IMR-90 (cell line): ENCODE measurements at regions not wholly inside any gene's neighbourhood (a gene's known extent, or its start where the extent isn't known, plus 50 kb on each side); places are given as distances from the start of the nearest gene placed in this dataset.

ENCODE experiments used
- ATAC-seq: fragments of 200-7000 bp; cut with Tn5 transposase; 2 replicates; pipeline ENCODE4 v1.9.1; 2020; ENCODE audit warnings: low read depth, mild to moderate bottlenecking, moderate library complexity
- BruUV-seq: library from RNA; stranded (reverse); fragments of 400-500 nt; replicated peaks from 2 replicates; lab custom pipeline; 2021; lab: Mats Ljungman, UMichigan
- CTCF ChIA-PET: fragments of 300-600 bp; formaldehyde crosslinking; extraction: SDS; loops from one replicate; lab custom pipeline; 2021; ENCODE audit warnings: antibody characterized with exemption; lab: Yijun Ruan, JAX
- POLR2A ChIA-PET: fragments of 300-600 bp; sonication (Branson Sonifier 250); formaldehyde crosslinking; loops from one replicate; lab custom pipeline; 2022; ENCODE audit warnings: antibody characterized with exemption; ENCODE audit not compliant: unreplicated experiment; lab: Charles Lee
- DNase-seq: peaks from one replicate; pipeline ENCODE4 v3.0.0; 2013
- H2AFZ ChIP-seq: replicated peaks from 2 replicates; pipeline ENCODE3; 2013; ENCODE audit warnings: low read length, mild to moderate bottlenecking; ENCODE audit not compliant: poor library complexity
- H2AK5ac ChIP-seq: 2 replicates; pipeline ENCODE4 v1.6.1; 2013; ENCODE audit warnings: low read depth, low read length, inconsistent platforms
- H2AK9ac ChIP-seq: replicated peaks from 2 replicates; pipeline ENCODE3; 2013; ENCODE audit warnings: mild to moderate bottlenecking, low read depth, low read length, moderate library complexity; ENCODE audit not compliant: poor library complexity
- H2BK120ac ChIP-seq: 2 replicates; pipeline ENCODE4 v1.6.1; 2013; ENCODE audit warnings: low read depth, low read length, inconsistent platforms
- H2BK15ac ChIP-seq: 3 replicates; pipeline ENCODE4 v1.6.1; 2013; ENCODE audit warnings: low read depth, low read length, inconsistent platforms
- H2BK20ac ChIP-seq: 2 replicates; pipeline ENCODE4 v1.6.1; 2013; ENCODE audit warnings: low read depth, mild to moderate bottlenecking, inconsistent platforms, low read length, moderate library complexity
- H2BK5ac ChIP-seq: 2 replicates; pipeline ENCODE4 v1.6.1; 2013; ENCODE audit warnings: mild to moderate bottlenecking, low read depth, low read length, inconsistent platforms; ENCODE audit not compliant: poor library complexity, severe bottlenecking
- H3K14ac ChIP-seq: replicated peaks from 2 replicates; pipeline ENCODE4 v1.6.1; 2013; ENCODE audit warnings: low read depth, low read length, inconsistent platforms
- H3K18ac ChIP-seq: 2 replicates; pipeline ENCODE4 v1.6.1; 2013; ENCODE audit warnings: low read depth, low read length, control low read depth
- H3K23ac ChIP-seq: 2 replicates; pipeline ENCODE4 v1.6.1; 2013; ENCODE audit warnings: low read depth, low read length, inconsistent platforms
- H3K27ac ChIP-seq: 2 replicates; pipeline ENCODE4 v1.5.1; 2013; ENCODE audit warnings: mild to moderate bottlenecking, control low read depth, low read length; ENCODE audit not compliant: insufficient read depth
- H3K27me3 ChIP-seq: 2 replicates; pipeline ENCODE4 v1.6.1; 2013; ENCODE audit warnings: low read length; ENCODE audit not compliant: control insufficient read depth, insufficient read depth
- H3K36me3 ChIP-seq: 2 replicates; pipeline ENCODE4 v1.6.1; 2013; ENCODE audit warnings: low read length, mixed read lengths; ENCODE audit not compliant: control insufficient read depth, insufficient read depth
- H3K4ac ChIP-seq: 2 replicates; pipeline ENCODE4 v1.6.1; 2013; ENCODE audit warnings: low read depth, low read length, inconsistent platforms
- H3K4me1 ChIP-seq: 2 replicates; pipeline ENCODE4 v1.6.1; 2013; ENCODE audit warnings: low read length, mixed read lengths; ENCODE audit not compliant: control insufficient read depth, insufficient read depth
- H3K4me2 ChIP-seq: 2 replicates; pipeline ENCODE4 v1.6.1; 2013; ENCODE audit warnings: low read depth, mild to moderate bottlenecking, control low read depth, low read length, moderate library complexity
- H3K4me3 ChIP-seq: 2 replicates; pipeline ENCODE4 v1.5.1; 2013; ENCODE audit warnings: low read depth, mild to moderate bottlenecking, control low read depth, low read length, moderate library complexity; ENCODE audit not compliant: insufficient read depth
- H3K56ac ChIP-seq: 2 replicates; pipeline ENCODE4 v1.6.1; 2013; ENCODE audit warnings: low read length, inconsistent platforms; ENCODE audit not compliant: insufficient read depth; ENCODE audit errors: extremely low read depth
- H3K79me1 ChIP-seq, 2 experiments: 2 replicates each; pipeline ENCODE4 v1.6.1; 2013; ENCODE audit warnings: low read length in 2 of 2, inconsistent platforms in 1 of 2, low read depth in 1 of 2
- H3K9ac ChIP-seq: 2 replicates; pipeline ENCODE4 v1.6.1; 2013; ENCODE audit warnings: low read depth, low read length, control low read depth
- H3K9me1 ChIP-seq: 2 replicates; pipeline ENCODE4 v1.6.1; 2013; ENCODE audit warnings: low read length, inconsistent platforms; ENCODE audit not compliant: insufficient read depth
- H3K9me3 ChIP-seq: 2 replicates; pipeline ENCODE4 v1.6.1; 2013; ENCODE audit warnings: low read length; ENCODE audit not compliant: control insufficient read depth, insufficient read depth
- H4K20me1 ChIP-seq: 2 replicates; pipeline ENCODE4 v1.6.1; 2013; ENCODE audit warnings: low read length, inconsistent platforms; ENCODE audit not compliant: insufficient read depth
- H4K5ac ChIP-seq: 2 replicates; pipeline ENCODE4 v1.6.1; 2013; ENCODE audit warnings: mild to moderate bottlenecking, low read depth, low read length, control low read depth
- H4K8ac ChIP-seq, 2 experiments: 2 replicates each; pipeline ENCODE4 v1.6.1; 2013; ENCODE audit warnings: low read depth in 2 of 2, low read length in 2 of 2, control low read depth in 1 of 2, inconsistent platforms in 1 of 2
- H4K91ac ChIP-seq: 2 replicates; pipeline ENCODE4 v1.6.1; 2013; ENCODE audit warnings: low read depth, low read length, inconsistent platforms; ENCODE audit not compliant: insufficient read depth
- CEBPB ChIP-seq: IDR thresholded peaks from 2 replicates; pipeline ENCODE4 v1.6.1; 2012; ENCODE audit warnings: low read depth, low read length, improper control_type of control experiment
- CTCF ChIP-seq: conservative IDR thresholded peaks from 2 replicates; pipeline ENCODE4 v1.5.1; 2012; ENCODE audit warnings: mild to moderate bottlenecking, low read depth, low read length, improper control_type of control experiment
- MAZ ChIP-seq: IDR thresholded peaks from 2 replicates; pipeline ENCODE4 v1.6.1; 2012; ENCODE audit warnings: low read depth, mild to moderate bottlenecking, low read length, improper control_type of control experiment, moderate library complexity, borderline replicate concordance
- NFE2L2 ChIP-seq: fragments of 150-350 bp; IDR thresholded peaks from 2 replicates; pipeline ENCODE4 v1.6.1; 2016; ENCODE audit warnings: low read depth, mild to moderate bottlenecking, low read length
- RCOR1 ChIP-seq: IDR thresholded peaks from 2 replicates; pipeline ENCODE4 v1.6.1; 2012; ENCODE audit warnings: mild to moderate bottlenecking, low read length, improper control_type of control experiment; ENCODE audit not compliant: insufficient replicate concordance
- RFX5 ChIP-seq: IDR thresholded peaks from 2 replicates; pipeline ENCODE4 v1.8.0; 2012; ENCODE audit warnings: low read depth, mild to moderate bottlenecking, low read length, moderate library complexity
- WGBS, 2 experiments: methylation state at CpG; one replicate each; pipeline versions ENCODE4 v1.1.5 to v1.1.7; 2013; ENCODE audit warnings: missing lambda C conversion rate in 2 of 2; ENCODE audit not compliant: insufficient read length in 1 of 2; ENCODE audit errors: extremely low coverage in 2 of 2; 5-methylcytosine and 5-hydroxymethylcytosine counted together
- dilution Hi-C: fragments of 300-500 bp; cut with HindIII; formaldehyde crosslinking; loops from one replicate; pipeline ENCODE4 v1.14.3; 2018; ENCODE audit warnings: low sequenced_read_pairs; ENCODE audit not compliant: unreplicated experiment
- in situ Hi-C: fragments of 300-500 bp; cut with MboI; formaldehyde crosslinking; loops from 3 replicates; pipeline ENCODE4 v1.14.3; 2019; ENCODE audit warnings: low sequenced_read_pairs, inconsistent platforms, mixed read lengths
- intact Hi-C: fragments of 100-400 bp; cut with micrococcal nuclease; formaldehyde crosslinking; loops from 2 replicates; pipeline ENCODE4 v1.10.0; 2022
- TF ChIP-seq, protein P1 (sequence below): fragments of 150-350 bp; IDR thresholded peaks from 2 replicates; pipeline ENCODE4 v1.6.1; 2017; ENCODE audit warnings: mild to moderate bottlenecking, antibody characterized with exemption, low read length, low read depth

DNA sequence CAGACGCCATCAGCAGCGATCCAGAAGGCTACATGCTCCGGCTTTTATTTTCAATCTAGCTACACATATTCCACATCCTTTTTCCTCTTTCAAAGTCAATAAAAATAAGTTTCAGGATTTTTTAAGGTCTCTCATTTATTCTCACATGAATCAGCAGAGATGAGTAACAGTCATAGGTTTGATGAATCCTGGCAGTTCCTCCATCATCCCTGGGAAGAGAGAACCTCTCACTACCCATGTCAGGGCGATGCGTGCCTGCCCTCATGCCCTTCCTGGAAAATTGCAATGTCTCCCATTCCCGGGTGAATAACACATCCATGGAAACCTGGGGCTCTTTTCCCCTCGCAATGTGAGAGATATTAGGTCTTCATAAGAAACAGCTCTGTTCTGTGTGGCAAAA is 301.1 kb upstream of the SMIM21 start:
- DNase-seq, result no peak
- H4K91ac ChIP-seq, result no peak overlapping the region

More for the DNA sequence above, 301.1 kb upstream of the SMIM21 start:
- Histone ChIP-seq H4K20me1 (no peaks in the 10 kb centered on the region), H2AK5ac (no peak overlapping the region), H3K18ac (no peak overlapping the region), H2BK20ac (no peak overlapping the region), H3K79me1 (no peaks in the 10 kb centered on the region), H3K4me2 (no peak overlapping the region), H2AFZ (no peak overlapping the region), H4K5ac (no peak overlapping the region), H3K9ac (no peak overlapping the region), H2BK120ac (no peak overlapping the region), H3K9me1 (no peaks in the 10 kb centered on the region), H3K23ac (no peak overlapping the region), H3K27me3 (peaks cover 2% of the 10 kb centered on the region), H2AK9ac (no peak overlapping the region), H2BK15ac (no peak overlapping the region), H3K36me3 (no peaks in the 10 kb centered on the region), H3K56ac (no peak overlapping the region), H3K4me3 (no peak overlapping the region), H3K4me1 (no peaks in the 10 kb centered on the region), H2BK5ac (no peak overlapping the region), H3K27ac (no peak overlapping the region), H3K9me3 (no peaks in the 10 kb centered on the region), H3K14ac (no peak overlapping the region), H4K8ac (no peak overlapping the region), H3K4ac (no peak overlapping the region)
- dilution Hi-C loops (no loop called here), in situ Hi-C loops (loop anchor here (25.0 kb wide), 1 partner anchor 1066 kb away; no protein-coding TSS in a partner anchor), intact Hi-C loops (loop anchor here (5.0 kb wide), 1 partner anchor 1076 kb away; no protein-coding TSS in a partner anchor)
- TF ChIP-seq RCOR1, result no peak
- TF ChIP-seq CTCF, result no peak
- no peak for TF ChIP-seq MAZ
- no peak for TF ChIP-seq CEBPB
- no peak for TF ChIP-seq RFX5
- no peak for TF ChIP-seq NFE2L2
- TF ChIP-seq, protein P1, sequence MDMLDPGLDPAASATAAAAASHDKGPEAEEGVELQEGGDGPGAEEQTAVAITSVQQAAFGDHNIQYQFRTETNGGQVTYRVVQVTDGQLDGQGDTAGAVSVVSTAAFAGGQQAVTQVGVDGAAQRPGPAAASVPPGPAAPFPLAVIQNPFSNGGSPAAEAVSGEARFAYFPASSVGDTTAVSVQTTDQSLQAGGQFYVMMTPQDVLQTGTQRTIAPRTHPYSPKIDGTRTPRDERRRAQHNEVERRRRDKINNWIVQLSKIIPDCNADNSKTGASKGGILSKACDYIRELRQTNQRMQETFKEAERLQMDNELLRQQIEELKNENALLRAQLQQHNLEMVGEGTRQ, result no peak
- no TSS peak for BruUV-seq
- POLR2A ChIA-PET, result no interaction called here
- no peak for ATAC-seq
- WGBS, 2 experiments, result no CpG with 5 or more reads among the region's 7 CpGs
- CTCF ChIA-PET, result interaction anchor here (0.6 to 1.0 kb wide), 2 partner anchors 55 to 1075 kb away, joined by 3 read pairs; no protein-coding TSS in a partner anchor
